Lower leg skin (tissue), 3 donors: ENCODE measurements at regions not wholly inside any gene's neighbourhood (a gene's known extent, or its start where the extent isn't known, plus 50 kb on each side); places are given as distances from the start of the nearest gene placed in this dataset.

Source experiments
- POLR2A ChIP-seq, 2 donors: fragments of 450-650 bp; IDR thresholded peaks; one replicate each; pipeline ENCODE4 v1.6.1; 2016 to 2017; ENCODE audit warnings: antibody characterized with exemption in 2 of 2, mild to moderate bottlenecking in 1 of 2, moderate library complexity in 1 of 2
- TF ChIP-seq, protein P1 (sequence below), 3 donors: fragments of 450-650 bp; IDR thresholded peaks; one replicate each; pipeline ENCODE4 v1.5.1; 2016; ENCODE audit warnings: antibody characterized with exemption in 3 of 3, mild to moderate bottlenecking in 3 of 3, moderate library complexity in 2 of 3

DNA sequence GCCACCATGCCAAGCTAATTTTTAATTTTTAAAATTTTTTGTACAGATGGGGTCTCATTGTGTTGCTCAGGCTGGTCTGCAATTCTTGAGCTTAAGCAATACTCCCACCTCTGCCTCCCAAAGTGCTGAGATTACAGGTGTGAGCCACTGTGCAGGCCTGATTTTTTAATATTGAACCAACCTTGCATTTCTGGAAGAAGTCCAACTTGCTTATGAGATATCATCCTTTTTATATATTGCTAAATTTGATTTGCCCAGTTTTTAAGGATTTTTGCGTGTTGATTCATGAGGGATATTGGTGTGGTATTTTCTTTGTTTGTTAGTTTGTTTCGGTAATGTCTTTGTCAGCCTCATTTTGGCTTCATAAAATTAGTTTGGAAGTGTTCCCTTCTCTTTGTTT, 196.4 kb downstream of the SEC14L1 start:
- TF ChIP-seq, protein P1, sequence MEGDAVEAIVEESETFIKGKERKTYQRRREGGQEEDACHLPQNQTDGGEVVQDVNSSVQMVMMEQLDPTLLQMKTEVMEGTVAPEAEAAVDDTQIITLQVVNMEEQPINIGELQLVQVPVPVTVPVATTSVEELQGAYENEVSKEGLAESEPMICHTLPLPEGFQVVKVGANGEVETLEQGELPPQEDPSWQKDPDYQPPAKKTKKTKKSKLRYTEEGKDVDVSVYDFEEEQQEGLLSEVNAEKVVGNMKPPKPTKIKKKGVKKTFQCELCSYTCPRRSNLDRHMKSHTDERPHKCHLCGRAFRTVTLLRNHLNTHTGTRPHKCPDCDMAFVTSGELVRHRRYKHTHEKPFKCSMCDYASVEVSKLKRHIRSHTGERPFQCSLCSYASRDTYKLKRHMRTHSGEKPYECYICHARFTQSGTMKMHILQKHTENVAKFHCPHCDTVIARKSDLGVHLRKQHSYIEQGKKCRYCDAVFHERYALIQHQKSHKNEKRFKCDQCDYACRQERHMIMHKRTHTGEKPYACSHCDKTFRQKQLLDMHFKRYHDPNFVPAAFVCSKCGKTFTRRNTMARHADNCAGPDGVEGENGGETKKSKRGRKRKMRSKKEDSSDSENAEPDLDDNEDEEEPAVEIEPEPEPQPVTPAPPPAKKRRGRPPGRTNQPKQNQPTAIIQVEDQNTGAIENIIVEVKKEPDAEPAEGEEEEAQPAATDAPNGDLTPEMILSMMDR (IDR thresholded peaks at IDR 0.05): no peak
- TF ChIP-seq POLR2A (IDR thresholded peaks at IDR 0.05): no peak
